HepG2 (cell line): ENCODE measurements at regions not wholly inside any gene's neighbourhood (a gene's known extent, or its start where the extent isn't known, plus 50 kb on each side); places are given as distances from the start of the nearest gene placed in this dataset.

Experiments used
- AKAP8 ChIP-seq: sonication (generic); formaldehyde crosslinking; IDR thresholded peaks from 2 replicates; pipeline ENCODE4 v1.5.1; 2020; ENCODE audit warnings: mild to moderate bottlenecking, missing genetic modification reagents
- EZH2 ChIP-seq: conservative IDR thresholded peaks from 2 replicates; pipeline ENCODE4 v1.6.1; 2012; ENCODE audit warnings: mild to moderate bottlenecking, low read depth, low read length, moderate library complexity
- GATAD2A ChIP-seq: IDR thresholded peaks from 2 replicates; pipeline ENCODE4 v1.6.1; 2016
- GPN1 ChIP-seq: sonication (generic); formaldehyde crosslinking; IDR thresholded peaks from 2 replicates; pipeline ENCODE4 v1.5.1; 2020; ENCODE audit warnings: missing genetic modification reagents, borderline replicate concordance
- HOXA3 ChIP-seq: sonication (generic); formaldehyde crosslinking; IDR thresholded peaks from 2 replicates; pipeline ENCODE4 v1.5.0; 2020; ENCODE audit warnings: missing genetic modification reagents
- KDM5B ChIP-seq: sonication (generic); formaldehyde crosslinking; IDR thresholded peaks from 2 replicates; pipeline ENCODE4 v1.4.0; 2020; ENCODE audit warnings: missing genetic modification reagents, mild to moderate bottlenecking, borderline replicate concordance
- SMAD3 ChIP-seq: sonication (generic); formaldehyde crosslinking; IDR thresholded peaks from 2 replicates; pipeline ENCODE4 v1.4.0; 2020; ENCODE audit warnings: missing genetic modification reagents
- TOPORS ChIP-seq: sonication (generic); formaldehyde crosslinking; IDR thresholded peaks from 2 replicates; pipeline ENCODE4 v1.8.0; 2023; ENCODE audit warnings: mild to moderate bottlenecking, missing genetic modification reagents
- ZFP62 ChIP-seq: sonication (generic); formaldehyde crosslinking; IDR thresholded peaks from 2 replicates; pipeline ENCODE4 v1.4.0; 2020; ENCODE audit warnings: missing genetic modification reagents
- ZNF121 ChIP-seq: sonication (generic); formaldehyde crosslinking; IDR thresholded peaks from 2 replicates; pipeline ENCODE4 v1.5.0; 2020; ENCODE audit warnings: mild to moderate bottlenecking, missing genetic modification reagents
- ZNF143 ChIP-seq: sonication (generic); formaldehyde crosslinking; IDR thresholded peaks from 2 replicates; pipeline ENCODE4 v1.4.0; 2020; ENCODE audit warnings: missing genetic modification reagents
- ZNF317 ChIP-seq: sonication (generic); formaldehyde crosslinking; IDR thresholded peaks from 2 replicates; pipeline ENCODE4 v1.5.0; 2020; ENCODE audit warnings: mild to moderate bottlenecking, missing genetic modification reagents
- ZNF451 ChIP-seq: sonication (generic); formaldehyde crosslinking; IDR thresholded peaks from 2 replicates; pipeline ENCODE4 v1.5.0; 2020; ENCODE audit warnings: mild to moderate bottlenecking, missing genetic modification reagents
- ZNF772 ChIP-seq: sonication (generic); formaldehyde crosslinking; IDR thresholded peaks from 2 replicates; pipeline ENCODE4 v1.5.0; 2020; ENCODE audit warnings: mild to moderate bottlenecking, missing genetic modification reagents
- TF ChIP-seq, protein P1 (sequence below): sonication (generic); formaldehyde crosslinking; IDR thresholded peaks from 2 replicates; pipeline ENCODE4 v1.4.0; 2020; ENCODE audit warnings: missing genetic modification reagents, borderline replicate concordance
- TF ChIP-seq, protein P2 (sequence below): sonication (generic); formaldehyde crosslinking; IDR thresholded peaks from 2 replicates; pipeline ENCODE4 v1.5.0; 2020; ENCODE audit warnings: mild to moderate bottlenecking, missing genetic modification reagents
- TF ChIP-seq, protein P3 (sequence below): sonication (generic); formaldehyde crosslinking; IDR thresholded peaks from 2 replicates; pipeline ENCODE4 v1.4.0; 2020; ENCODE audit warnings: mild to moderate bottlenecking, missing genetic modification reagents
- TF ChIP-seq, protein P4 (sequence below): IDR thresholded peaks from 2 replicates; pipeline ENCODE4 v1.6.1; 2012; ENCODE audit warnings: low read length, improper control_type of control experiment
- TF ChIP-seq, protein P5 (sequence below): sonication (generic); formaldehyde crosslinking; IDR thresholded peaks from 2 replicates; pipeline ENCODE4 v1.4.0; 2020; ENCODE audit warnings: missing genetic modification reagents

DNA sequence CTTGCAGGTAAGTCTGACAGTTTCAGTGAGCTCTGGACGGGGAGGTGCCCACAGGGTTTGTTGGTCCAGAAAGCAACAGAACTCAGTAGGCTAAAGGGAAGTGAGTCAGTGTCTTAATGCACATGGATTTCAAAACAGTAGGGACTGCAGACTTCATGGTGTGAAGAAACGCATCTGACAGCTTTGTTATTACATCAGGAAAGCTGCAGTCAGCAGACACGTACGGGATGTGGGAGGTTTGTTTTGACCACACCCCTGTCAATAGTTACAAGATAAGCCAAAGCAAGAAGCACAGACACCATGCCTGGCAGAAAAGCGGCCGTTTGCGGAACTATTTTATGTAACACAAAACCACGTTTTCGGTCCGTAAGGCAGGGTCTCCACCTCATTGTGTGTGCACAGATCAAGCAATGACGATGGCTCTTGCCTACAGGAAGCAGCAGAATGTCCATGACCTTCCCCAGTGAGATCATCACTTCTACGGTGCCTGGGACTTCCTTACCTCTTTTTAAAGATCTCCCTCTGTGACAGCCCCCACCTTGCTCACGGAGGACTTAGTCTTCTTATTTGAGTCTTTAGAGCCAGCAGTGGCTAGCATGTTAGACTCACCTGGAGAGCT lies 58.2 kb upstream of the FTH1 start (continued):
- TF ChIP-seq KDM5B (CRISPR knock-in tag): no peak
- TF ChIP-seq, protein P1, sequence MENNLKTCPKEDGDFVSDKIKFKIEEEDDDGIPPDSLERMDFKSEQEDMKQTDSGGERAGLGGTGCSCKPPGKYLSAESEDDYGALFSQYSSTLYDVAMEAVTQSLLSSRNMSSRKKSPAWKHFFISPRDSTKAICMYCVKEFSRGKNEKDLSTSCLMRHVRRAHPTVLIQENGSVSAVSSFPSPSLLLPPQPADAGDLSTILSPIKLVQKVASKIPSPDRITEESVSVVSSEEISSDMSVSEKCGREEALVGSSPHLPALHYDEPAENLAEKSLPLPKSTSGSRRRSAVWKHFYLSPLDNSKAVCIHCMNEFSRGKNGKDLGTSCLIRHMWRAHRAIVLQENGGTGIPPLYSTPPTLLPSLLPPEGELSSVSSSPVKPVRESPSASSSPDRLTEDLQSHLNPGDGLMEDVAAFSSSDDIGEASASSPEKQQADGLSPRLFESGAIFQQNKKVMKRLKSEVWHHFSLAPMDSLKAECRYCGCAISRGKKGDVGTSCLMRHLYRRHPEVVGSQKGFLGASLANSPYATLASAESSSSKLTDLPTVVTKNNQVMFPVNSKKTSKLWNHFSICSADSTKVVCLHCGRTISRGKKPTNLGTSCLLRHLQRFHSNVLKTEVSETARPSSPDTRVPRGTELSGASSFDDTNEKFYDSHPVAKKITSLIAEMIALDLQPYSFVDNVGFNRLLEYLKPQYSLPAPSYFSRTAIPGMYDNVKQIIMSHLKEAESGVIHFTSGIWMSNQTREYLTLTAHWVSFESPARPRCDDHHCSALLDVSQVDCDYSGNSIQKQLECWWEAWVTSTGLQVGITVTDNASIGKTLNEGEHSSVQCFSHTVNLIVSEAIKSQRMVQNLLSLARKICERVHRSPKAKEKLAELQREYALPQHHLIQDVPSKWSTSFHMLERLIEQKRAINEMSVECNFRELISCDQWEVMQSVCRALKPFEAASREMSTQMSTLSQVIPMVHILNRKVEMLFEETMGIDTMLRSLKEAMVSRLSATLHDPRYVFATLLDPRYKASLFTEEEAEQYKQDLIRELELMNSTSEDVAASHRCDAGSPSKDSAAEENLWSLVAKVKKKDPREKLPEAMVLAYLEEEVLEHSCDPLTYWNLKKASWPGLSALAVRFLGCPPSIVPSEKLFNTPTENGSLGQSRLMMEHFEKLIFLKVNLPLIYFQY: no peak
- TF ChIP-seq ZNF317: 0 out of 2 replicates have a peak, but pooled peaks have one; percentile 52
- TF ChIP-seq ZNF772 (CRISPR knock-in tag): no peak; the same call in 1 of the 2 replicates
- TF ChIP-seq, protein P2, sequence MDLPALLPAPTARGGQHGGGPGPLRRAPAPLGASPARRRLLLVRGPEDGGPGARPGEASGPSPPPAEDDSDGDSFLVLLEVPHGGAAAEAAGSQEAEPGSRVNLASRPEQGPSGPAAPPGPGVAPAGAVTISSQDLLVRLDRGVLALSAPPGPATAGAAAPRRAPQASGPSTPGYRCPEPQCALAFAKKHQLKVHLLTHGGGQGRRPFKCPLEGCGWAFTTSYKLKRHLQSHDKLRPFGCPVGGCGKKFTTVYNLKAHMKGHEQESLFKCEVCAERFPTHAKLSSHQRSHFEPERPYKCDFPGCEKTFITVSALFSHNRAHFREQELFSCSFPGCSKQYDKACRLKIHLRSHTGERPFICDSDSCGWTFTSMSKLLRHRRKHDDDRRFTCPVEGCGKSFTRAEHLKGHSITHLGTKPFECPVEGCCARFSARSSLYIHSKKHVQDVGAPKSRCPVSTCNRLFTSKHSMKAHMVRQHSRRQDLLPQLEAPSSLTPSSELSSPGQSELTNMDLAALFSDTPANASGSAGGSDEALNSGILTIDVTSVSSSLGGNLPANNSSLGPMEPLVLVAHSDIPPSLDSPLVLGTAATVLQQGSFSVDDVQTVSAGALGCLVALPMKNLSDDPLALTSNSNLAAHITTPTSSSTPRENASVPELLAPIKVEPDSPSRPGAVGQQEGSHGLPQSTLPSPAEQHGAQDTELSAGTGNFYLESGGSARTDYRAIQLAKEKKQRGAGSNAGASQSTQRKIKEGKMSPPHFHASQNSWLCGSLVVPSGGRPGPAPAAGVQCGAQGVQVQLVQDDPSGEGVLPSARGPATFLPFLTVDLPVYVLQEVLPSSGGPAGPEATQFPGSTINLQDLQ (CRISPR knock-in tag): no peak
- TF ChIP-seq AKAP8 (CRISPR knock-in tag): no peak
- TF ChIP-seq EZH2: no peak
- no peak for TF ChIP-seq TOPORS
- TF ChIP-seq, protein P3, sequence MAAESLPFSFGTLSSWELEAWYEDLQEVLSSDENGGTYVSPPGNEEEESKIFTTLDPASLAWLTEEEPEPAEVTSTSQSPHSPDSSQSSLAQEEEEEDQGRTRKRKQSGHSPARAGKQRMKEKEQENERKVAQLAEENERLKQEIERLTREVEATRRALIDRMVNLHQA: 0 out of 2 replicates have a peak, but pooled peaks have one; percentile 71
- TF ChIP-seq ZNF121 (CRISPR knock-in tag): no peak
- TF ChIP-seq, protein P4, sequence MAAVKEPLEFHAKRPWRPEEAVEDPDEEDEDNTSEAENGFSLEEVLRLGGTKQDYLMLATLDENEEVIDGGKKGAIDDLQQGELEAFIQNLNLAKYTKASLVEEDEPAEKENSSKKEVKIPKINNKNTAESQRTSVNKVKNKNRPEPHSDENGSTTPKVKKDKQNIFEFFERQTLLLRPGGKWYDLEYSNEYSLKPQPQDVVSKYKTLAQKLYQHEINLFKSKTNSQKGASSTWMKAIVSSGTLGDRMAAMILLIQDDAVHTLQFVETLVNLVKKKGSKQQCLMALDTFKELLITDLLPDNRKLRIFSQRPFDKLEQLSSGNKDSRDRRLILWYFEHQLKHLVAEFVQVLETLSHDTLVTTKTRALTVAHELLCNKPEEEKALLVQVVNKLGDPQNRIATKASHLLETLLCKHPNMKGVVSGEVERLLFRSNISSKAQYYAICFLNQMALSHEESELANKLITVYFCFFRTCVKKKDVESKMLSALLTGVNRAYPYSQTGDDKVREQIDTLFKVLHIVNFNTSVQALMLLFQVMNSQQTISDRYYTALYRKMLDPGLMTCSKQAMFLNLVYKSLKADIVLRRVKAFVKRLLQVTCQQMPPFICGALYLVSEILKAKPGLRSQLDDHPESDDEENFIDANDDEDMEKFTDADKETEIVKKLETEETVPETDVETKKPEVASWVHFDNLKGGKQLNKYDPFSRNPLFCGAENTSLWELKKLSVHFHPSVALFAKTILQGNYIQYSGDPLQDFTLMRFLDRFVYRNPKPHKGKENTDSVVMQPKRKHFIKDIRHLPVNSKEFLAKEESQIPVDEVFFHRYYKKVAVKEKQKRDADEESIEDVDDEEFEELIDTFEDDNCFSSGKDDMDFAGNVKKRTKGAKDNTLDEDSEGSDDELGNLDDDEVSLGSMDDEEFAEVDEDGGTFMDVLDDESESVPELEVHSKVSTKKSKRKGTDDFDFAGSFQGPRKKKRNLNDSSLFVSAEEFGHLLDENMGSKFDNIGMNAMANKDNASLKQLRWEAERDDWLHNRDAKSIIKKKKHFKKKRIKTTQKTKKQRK: no peak
- TF ChIP-seq, protein P5, sequence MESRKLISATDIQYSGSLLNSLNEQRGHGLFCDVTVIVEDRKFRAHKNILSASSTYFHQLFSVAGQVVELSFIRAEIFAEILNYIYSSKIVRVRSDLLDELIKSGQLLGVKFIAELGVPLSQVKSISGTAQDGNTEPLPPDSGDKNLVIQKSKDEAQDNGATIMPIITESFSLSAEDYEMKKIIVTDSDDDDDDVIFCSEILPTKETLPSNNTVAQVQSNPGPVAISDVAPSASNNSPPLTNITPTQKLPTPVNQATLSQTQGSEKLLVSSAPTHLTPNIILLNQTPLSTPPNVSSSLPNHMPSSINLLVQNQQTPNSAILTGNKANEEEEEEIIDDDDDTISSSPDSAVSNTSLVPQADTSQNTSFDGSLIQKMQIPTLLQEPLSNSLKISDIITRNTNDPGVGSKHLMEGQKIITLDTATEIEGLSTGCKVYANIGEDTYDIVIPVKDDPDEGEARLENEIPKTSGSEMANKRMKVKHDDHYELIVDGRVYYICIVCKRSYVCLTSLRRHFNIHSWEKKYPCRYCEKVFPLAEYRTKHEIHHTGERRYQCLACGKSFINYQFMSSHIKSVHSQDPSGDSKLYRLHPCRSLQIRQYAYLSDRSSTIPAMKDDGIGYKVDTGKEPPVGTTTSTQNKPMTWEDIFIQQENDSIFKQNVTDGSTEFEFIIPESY (CRISPR knock-in tag): peak; percentile 39; the same call in 1 of the 2 replicates
- no peak for TF ChIP-seq GPN1 (CRISPR knock-in tag)
- TF ChIP-seq SMAD3 (CRISPR knock-in tag): no peak
- peak; percentile 79 for TF ChIP-seq GATAD2A (CRISPR knock-in tag)
- TF ChIP-seq ZNF451 (CRISPR knock-in tag): no peak
- no peak for TF ChIP-seq ZNF143 (CRISPR knock-in tag)
- TF ChIP-seq ZFP62: no peak
- peak; percentile 91 for TF ChIP-seq HOXA3
